ENCODE measurements at regions not wholly inside any gene's neighbourhood (a gene's known extent, or its start where the extent isn't known, plus 50 kb on each side); places are given as distances from the start of the nearest gene placed in this dataset.

- Histone ChIP-seq H2BK12ac (ENCODE audit: low read length) (no peak overlapping the region), H3K4me3 (ENCODE audit: low read depth, low read length) (no peak overlapping the region), H3K27ac (ENCODE audit: low read depth, low read length) (no peak overlapping the region), H3K9ac (ENCODE audit: low read length) (no peak overlapping the region), H3K4ac (ENCODE audit: low read depth, low read length) (no peak overlapping the region), H2BK5ac (ENCODE audit: low read depth, low read length, poor library complexity) (no peak overlapping the region), H2AFZ (ENCODE audit: insufficient read depth, low read length, poor library complexity) (no peak overlapping the region), H3K18ac (ENCODE audit: low read length) (no peak overlapping the region), H4K12ac (ENCODE audit: low read depth, low read length) (no peak overlapping the region), H4K91ac (ENCODE audit: low read depth, low read length) (no peak overlapping the region), H3K4me2 (ENCODE audit: low read length) (no peak overlapping the region), H3K14ac (ENCODE audit: low read length) (no peak overlapping the region), H3K4me1 (ENCODE audit: control insufficient read depth in 1 of 2, insufficient read depth in 2 of 2, low read length in 2 of 2) (no peaks in the 10 kb centered on the region), H2BK120ac (ENCODE audit: insufficient read depth, low read length, poor library complexity) (no peak overlapping the region), H3K27me3 (ENCODE audit: insufficient read depth, low read length) (no peaks in the 10 kb centered on the region), H3K23ac (ENCODE audit: low read length) (no peak overlapping the region), H3K36me3 (ENCODE audit: control insufficient read depth in 1 of 2, insufficient read depth in 2 of 2, low read length in 2 of 2) (no peaks in the 10 kb centered on the region), H3K9me3 (ENCODE audit: insufficient read depth, low read depth, low read length) (peaks cover 6% of the 10 kb centered on the region), H3K79me2 (ENCODE audit: control insufficient read depth, insufficient read depth, low read length, poor library complexity) (no peaks in the 10 kb centered on the region), H4K8ac (ENCODE audit: low read depth, low read length) (no peak overlapping the region), H2AK5ac (ENCODE audit: low read length) (no peak overlapping the region), H3K79me1 (ENCODE audit: low read length) (no peaks in the 10 kb centered on the region)
- no CpG with 5 or more reads among the region's 5 CpGs for WGBS (ENCODE audit: extremely low coverage, insufficient coverage, insufficient read length)
- no peak for DNase-seq
These were observed 333.5 kb upstream of the RGMA start for GRCh38 chr15:93422476-93422875.

- Histone ChIP-seq H3K4me3 (ENCODE audit: low read depth, low read length) (no peak overlapping the region), H2BK5ac (ENCODE audit: low read depth, low read length, poor library complexity) (no peak overlapping the region), H3K27me3 (ENCODE audit: insufficient read depth, low read length) (no peaks in the 10 kb centered on the region), H4K91ac (ENCODE audit: low read depth, low read length) (no peak overlapping the region), H3K4me2 (ENCODE audit: low read length) (no peak overlapping the region), H3K79me2 (ENCODE audit: control insufficient read depth, insufficient read depth, low read length, poor library complexity) (no peaks in the 10 kb centered on the region), H2BK120ac (ENCODE audit: insufficient read depth, low read length, poor library complexity) (no peak overlapping the region), H3K4me1 (ENCODE audit: control insufficient read depth in 1 of 2, insufficient read depth in 2 of 2, low read length in 2 of 2) (no peaks in the 10 kb centered on the region), H3K14ac (ENCODE audit: low read length) (no peak overlapping the region), H4K12ac (ENCODE audit: low read depth, low read length) (no peak overlapping the region), H2BK12ac (ENCODE audit: low read length) (no peak overlapping the region), H3K27ac (ENCODE audit: low read depth, low read length) (no peak overlapping the region), H3K9ac (ENCODE audit: low read length) (no peak overlapping the region), H3K9me3 (ENCODE audit: insufficient read depth, low read depth, low read length) (peaks cover 6% of the 10 kb centered on the region), H3K79me1 (ENCODE audit: low read length) (no peaks in the 10 kb centered on the region), H3K23ac (ENCODE audit: low read length) (no peak overlapping the region), H3K18ac (ENCODE audit: low read length) (no peak overlapping the region), H3K36me3 (ENCODE audit: control insufficient read depth in 1 of 2, insufficient read depth in 2 of 2, low read length in 2 of 2) (no peaks in the 10 kb centered on the region), H2AK5ac (ENCODE audit: low read length) (no peak overlapping the region), H2AFZ (ENCODE audit: insufficient read depth, low read length, poor library complexity) (no peak overlapping the region), H3K4ac (ENCODE audit: low read depth, low read length) (no peak overlapping the region), H4K8ac (ENCODE audit: low read depth, low read length) (no peak overlapping the region)
- WGBS (ENCODE audit: extremely low coverage, insufficient coverage, insufficient read length): no CpG with 5 or more reads among the region's 7 CpGs
- DNase-seq: no peak
These were observed 331.5 kb upstream of the RGMA start for GRCh38 chr15:93420477-93420876.

GRCh38 chr15:93420050-93420452, 331.0 kb upstream of the RGMA start:
- no peaks in the 10 kb centered on the region for H3K36me3 ChIP-seq (ENCODE audit: control insufficient read depth in 1 of 2, insufficient read depth in 2 of 2, low read length in 2 of 2)
- no peaks in the 10 kb centered on the region for H3K79me2 ChIP-seq (ENCODE audit: control insufficient read depth, insufficient read depth, low read length, poor library complexity)
- no peak overlapping the region for H2AK5ac ChIP-seq (ENCODE audit: low read length)
- no peak overlapping the region for H3K14ac ChIP-seq (ENCODE audit: low read length)
- peaks cover 6% of the 10 kb centered on the region for H3K9me3 ChIP-seq (ENCODE audit: insufficient read depth, low read depth, low read length)
- H3K4me3 ChIP-seq (ENCODE audit: low read depth, low read length): no peak overlapping the region
- H3K27me3 ChIP-seq (ENCODE audit: insufficient read depth, low read length): no peaks in the 10 kb centered on the region
- H3K4me2 ChIP-seq (ENCODE audit: low read length): no peak overlapping the region
- H2BK5ac ChIP-seq (ENCODE audit: low read depth, low read length, poor library complexity): no peak overlapping the region
- no peak overlapping the region for H2BK120ac ChIP-seq (ENCODE audit: insufficient read depth, low read length, poor library complexity)
- H3K4ac ChIP-seq (ENCODE audit: low read depth, low read length): no peak overlapping the region
- H3K79me1 ChIP-seq (ENCODE audit: low read length): no peaks in the 10 kb centered on the region
- WGBS (ENCODE audit: extremely low coverage, insufficient coverage, insufficient read length): no CpG with 5 or more reads among the region's 1 CpG
- no peak overlapping the region for H3K23ac ChIP-seq (ENCODE audit: low read length)
- H3K4me1 ChIP-seq (ENCODE audit: control insufficient read depth in 1 of 2, insufficient read depth in 2 of 2, low read length in 2 of 2): no peaks in the 10 kb centered on the region
- no peak overlapping the region for H4K8ac ChIP-seq (ENCODE audit: low read depth, low read length)
- no peak overlapping the region for H3K27ac ChIP-seq (ENCODE audit: low read depth, low read length)
- DNase-seq: no peak
- H3K18ac ChIP-seq (ENCODE audit: low read length): no peak overlapping the region
- no peak overlapping the region for H4K91ac ChIP-seq (ENCODE audit: low read depth, low read length)
- no peak overlapping the region for H3K9ac ChIP-seq (ENCODE audit: low read length)
- no peak overlapping the region for H4K12ac ChIP-seq (ENCODE audit: low read depth, low read length)
- H2AFZ ChIP-seq (ENCODE audit: insufficient read depth, low read length, poor library complexity): no peak overlapping the region
- no peak overlapping the region for H2BK12ac ChIP-seq (ENCODE audit: low read length)

- H3K9ac ChIP-seq (ENCODE audit: low read length): no peak overlapping the region
- H3K79me1 ChIP-seq (ENCODE audit: low read length): no peaks in the 10 kb centered on the region
- no peaks in the 10 kb centered on the region for H3K79me2 ChIP-seq (ENCODE audit: control insufficient read depth, insufficient read depth, low read length, poor library complexity)
- no peak overlapping the region for H3K4ac ChIP-seq (ENCODE audit: low read depth, low read length)
- no peaks in the 10 kb centered on the region for H3K4me1 ChIP-seq (ENCODE audit: control insufficient read depth in 1 of 2, insufficient read depth in 2 of 2, low read length in 2 of 2)
- no peaks in the 10 kb centered on the region for H3K36me3 ChIP-seq (ENCODE audit: control insufficient read depth in 1 of 2, insufficient read depth in 2 of 2, low read length in 2 of 2)
- H3K27ac ChIP-seq (ENCODE audit: low read depth, low read length): no peak overlapping the region
- H3K4me3 ChIP-seq (ENCODE audit: low read depth, low read length): no peak overlapping the region
- WGBS (ENCODE audit: extremely low coverage, insufficient coverage, insufficient read length): no CpG with 5 or more reads among the region's 6 CpGs
- no peak for DNase-seq
- no peak overlapping the region for H4K91ac ChIP-seq (ENCODE audit: low read depth, low read length)
- no peak overlapping the region for H2AK5ac ChIP-seq (ENCODE audit: low read length)
- no peak overlapping the region for H4K12ac ChIP-seq (ENCODE audit: low read depth, low read length)
- H2BK5ac ChIP-seq (ENCODE audit: low read depth, low read length, poor library complexity): no peak overlapping the region
- H3K14ac ChIP-seq (ENCODE audit: low read length): no peak overlapping the region
- no peak overlapping the region for H3K18ac ChIP-seq (ENCODE audit: low read length)
- no peak overlapping the region for H4K8ac ChIP-seq (ENCODE audit: low read depth, low read length)
- H3K4me2 ChIP-seq (ENCODE audit: low read length): no peak overlapping the region
- no peak overlapping the region for H2BK120ac ChIP-seq (ENCODE audit: insufficient read depth, low read length, poor library complexity)
- H3K27me3 ChIP-seq (ENCODE audit: insufficient read depth, low read length): no peaks in the 10 kb centered on the region
- H2BK12ac ChIP-seq (ENCODE audit: low read length): no peak overlapping the region
- H3K23ac ChIP-seq (ENCODE audit: low read length): no peak overlapping the region
- H3K9me3 ChIP-seq (ENCODE audit: insufficient read depth, low read depth, low read length): peaks cover 2% of the 10 kb centered on the region
- H2AFZ ChIP-seq (ENCODE audit: insufficient read depth, low read length, poor library complexity): no peak overlapping the region
These were observed 329.6 kb upstream of the RGMA start for GRCh38 chr15:93418566-93418965.

Data from trophoblast cell (in vitro differentiated cells and primary cell).